ENCODE measurements at regions not wholly inside any gene's neighbourhood (a gene's known extent, or its start where the extent isn't known, plus 50 kb on each side); places are given as distances from the start of the nearest gene placed in this dataset.

GRCh38 chr7:68488341-68489060, 1109.8 kb upstream of the AUTS2 start:
- DNase-seq (ENCODE audit: low read depth), result no peak

GRCh38 chr7:68491523-68492358, 1106.5 kb upstream of the AUTS2 start:
- DNase-seq (ENCODE audit: low read depth), result no peak

GRCh38 chr7:68492359-68492690, 1106.0 kb upstream of the AUTS2 start:
- no peak for DNase-seq (ENCODE audit: low read depth)

- no peak for DNase-seq (ENCODE audit: low read depth)
These were observed 1094.9 kb upstream of the AUTS2 start for GRCh38 chr7:68503400-68503799.

- no peak for DNase-seq (ENCODE audit: low read depth)
These were observed 1093.6 kb upstream of the AUTS2 start for GRCh38 chr7:68504716-68505115.

GRCh38 chr7:68505721-68506120, 1092.6 kb upstream of the AUTS2 start:
- DNase-seq (ENCODE audit: low read depth), result no peak

- DNase-seq (ENCODE audit: low read depth), result no peak
These were observed 1090.6 kb upstream of the AUTS2 start for GRCh38 chr7:68507668-68508067.

- no peak for DNase-seq (ENCODE audit: low read depth)
These were observed 1089.2 kb upstream of the AUTS2 start for GRCh38 chr7:68509054-68509453.

- DNase-seq (ENCODE audit: low read depth), result no peak
These were observed 1088.7 kb upstream of the AUTS2 start for GRCh38 chr7:68509603-68510002.

GRCh38 chr7:68511281-68511680, 1087.0 kb upstream of the AUTS2 start:
- DNase-seq (ENCODE audit: low read depth), result no peak

GRCh38 chr7:68512466-68512865, 1085.8 kb upstream of the AUTS2 start:
- DNase-seq (ENCODE audit: low read depth), result no peak

- DNase-seq (ENCODE audit: low read depth), result no peak
These were observed 1080.2 kb upstream of the AUTS2 start for GRCh38 chr7:68518060-68518459.

- no peak for DNase-seq (ENCODE audit: low read depth)
These were observed 1074.1 kb upstream of the AUTS2 start for GRCh38 chr7:68524126-68524525.

GRCh38 chr7:68529221-68529620, 1069.1 kb upstream of the AUTS2 start:
- no peak for DNase-seq (ENCODE audit: low read depth)

GRCh38 chr7:68535266-68535665, 1063.0 kb upstream of the AUTS2 start:
- no peak for DNase-seq (ENCODE audit: low read depth)

GRCh38 chr7:68537051-68537773, 1061.1 kb upstream of the AUTS2 start:
- no peak for DNase-seq (ENCODE audit: low read depth)

- no peak for DNase-seq (ENCODE audit: low read depth)
These were observed 1060.6 kb upstream of the AUTS2 start for GRCh38 chr7:68537774-68538071.

GRCh38 chr7:68542831-68543230, 1055.4 kb upstream of the AUTS2 start:
- DNase-seq (ENCODE audit: low read depth), result no peak

GRCh38 chr7:68544851-68545250, 1053.4 kb upstream of the AUTS2 start:
- no peak for DNase-seq (ENCODE audit: low read depth)

- DNase-seq (ENCODE audit: low read depth), result peak; percentile 1
These were observed 1051.1 kb upstream of the AUTS2 start for GRCh38 chr7:68547181-68547580.

- DNase-seq (ENCODE audit: low read depth), result peak; percentile 2
These were observed 1050.5 kb upstream of the AUTS2 start for GRCh38 chr7:68547799-68548198.

GRCh38 chr7:68550027-68550426, 1048.2 kb upstream of the AUTS2 start:
- no peak for DNase-seq (ENCODE audit: low read depth)

- no peak for DNase-seq (ENCODE audit: low read depth)
These were observed 1047.6 kb upstream of the AUTS2 start for GRCh38 chr7:68550635-68551034.

Measured in ELR (cell line).